Esophagus squamous epithelium (tissue), 4 donors: ENCODE measurements at regions not wholly inside any gene's neighbourhood (a gene's known extent, or its start where the extent isn't known, plus 50 kb on each side); places are given as distances from the start of the nearest gene placed in this dataset.

Experiments
- CTCF ChIP-seq, 6 experiments: fragments of 450-650 bp in 4 of 6; fragments of 200-600 bp in 2 of 6; sonication (generic) in 2 of 6; IDR thresholded peaks; one replicate each; pipeline ENCODE4 v1.5.1; 2016 to 2019; ENCODE audit warnings: antibody characterized with exemption in 6 of 6, mild to moderate bottlenecking in 4 of 6, moderate library complexity in 4 of 6
- POLR2A ChIP-seq, 4 donors: fragments of 450-650 bp; IDR thresholded peaks; one replicate each; pipeline ENCODE4 v1.6.1; 2017; ENCODE audit warnings: antibody characterized with exemption in 4 of 4, mild to moderate bottlenecking in 4 of 4, moderate library complexity in 3 of 4

GRCh38 chr12:123056053-123056452 lies 75.6 kb downstream of the ARL6IP4 start:
- TF ChIP-seq CTCF (IDR thresholded peaks at IDR 0.05) (no peak), POLR2A (IDR thresholded peaks at IDR 0.05) (no peak)
